Loucy (cell line): ENCODE measurements at regions not wholly inside any gene's neighbourhood (a gene's known extent, or its start where the extent isn't known, plus 50 kb on each side); places are given as distances from the start of the nearest gene placed in this dataset.

ENCODE experiments used
- EZH2phosphoT487 ChIP-seq: fragments of 200-600 bp; IDR thresholded peaks from 2 replicates; pipeline ENCODE4 v1.6.1; 2018; ENCODE audit warnings: antibody characterized with exemption, mild to moderate bottlenecking, moderate library complexity, borderline replicate concordance
- TF ChIP-seq, protein P1 (sequence below): fragments of 200-600 bp; sonication (generic); conservative IDR thresholded peaks from 2 replicates; pipeline ENCODE4 v1.5.1; 2014; ENCODE audit warnings: mild to moderate bottlenecking, antibody characterized with exemption, low read length

DNA sequence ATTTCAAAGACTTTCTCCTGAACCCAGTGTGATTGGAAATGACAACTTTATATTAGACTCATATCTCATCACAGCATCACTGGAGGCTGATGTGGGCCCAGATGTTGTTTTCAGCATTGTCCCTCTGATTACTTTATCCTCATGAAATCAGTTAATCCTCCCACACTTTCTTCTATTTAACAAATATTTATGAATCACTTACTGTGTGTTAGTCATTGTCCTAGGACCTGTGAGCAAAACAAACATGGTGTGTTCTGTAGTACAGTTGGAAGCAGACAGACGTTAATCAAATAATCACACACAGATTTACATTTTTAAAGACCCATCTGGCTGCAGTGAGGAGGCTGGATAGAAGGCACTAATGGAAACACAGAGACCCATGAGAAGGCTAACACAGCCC, 383.7 kb downstream of the PRDM2 start:
- TF ChIP-seq, protein P1, sequence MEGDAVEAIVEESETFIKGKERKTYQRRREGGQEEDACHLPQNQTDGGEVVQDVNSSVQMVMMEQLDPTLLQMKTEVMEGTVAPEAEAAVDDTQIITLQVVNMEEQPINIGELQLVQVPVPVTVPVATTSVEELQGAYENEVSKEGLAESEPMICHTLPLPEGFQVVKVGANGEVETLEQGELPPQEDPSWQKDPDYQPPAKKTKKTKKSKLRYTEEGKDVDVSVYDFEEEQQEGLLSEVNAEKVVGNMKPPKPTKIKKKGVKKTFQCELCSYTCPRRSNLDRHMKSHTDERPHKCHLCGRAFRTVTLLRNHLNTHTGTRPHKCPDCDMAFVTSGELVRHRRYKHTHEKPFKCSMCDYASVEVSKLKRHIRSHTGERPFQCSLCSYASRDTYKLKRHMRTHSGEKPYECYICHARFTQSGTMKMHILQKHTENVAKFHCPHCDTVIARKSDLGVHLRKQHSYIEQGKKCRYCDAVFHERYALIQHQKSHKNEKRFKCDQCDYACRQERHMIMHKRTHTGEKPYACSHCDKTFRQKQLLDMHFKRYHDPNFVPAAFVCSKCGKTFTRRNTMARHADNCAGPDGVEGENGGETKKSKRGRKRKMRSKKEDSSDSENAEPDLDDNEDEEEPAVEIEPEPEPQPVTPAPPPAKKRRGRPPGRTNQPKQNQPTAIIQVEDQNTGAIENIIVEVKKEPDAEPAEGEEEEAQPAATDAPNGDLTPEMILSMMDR = no peak
- TF ChIP-seq EZH2phosphoT487 = no peak
